H9 (cell line): ENCODE measurements at regions not wholly inside any gene's neighbourhood (a gene's known extent, or its start where the extent isn't known, plus 50 kb on each side); places are given as distances from the start of the nearest gene placed in this dataset.

Source experiments
- DNase-seq: peaks from one replicate; pipeline ENCODE4 v3.0.0-alpha.2; 2017
- H2AFZ ChIP-seq: one replicate; pipeline ENCODE4 v1.6.1; 2013; ENCODE audit warnings: mild to moderate bottlenecking, low read length, control low read depth, moderate library complexity
- H2AK5ac ChIP-seq: 2 replicates; pipeline ENCODE4 v1.6.1; 2013; ENCODE audit warnings: low read length, control low read depth, mixed read lengths; ENCODE audit not compliant: insufficient read length
- H2BK120ac ChIP-seq: one replicate; pipeline ENCODE4 v1.6.1; 2013; ENCODE audit warnings: low read depth, mild to moderate bottlenecking, low read length, control low read depth, inconsistent platforms; ENCODE audit not compliant: poor library complexity, severe bottlenecking
- H2BK12ac ChIP-seq: 2 replicates; pipeline ENCODE4 v1.6.1; 2013; ENCODE audit warnings: low read length, control low read depth, mixed read lengths, low read depth; ENCODE audit not compliant: insufficient read length
- H2BK15ac ChIP-seq: 2 replicates; pipeline ENCODE4 v1.6.1; 2013; ENCODE audit warnings: low read depth, low read length, control low read depth
- H2BK20ac ChIP-seq: one replicate; pipeline ENCODE4 v1.6.1; 2013; ENCODE audit warnings: low read depth, mild to moderate bottlenecking, low read length, control low read depth, inconsistent platforms; ENCODE audit not compliant: poor library complexity, severe bottlenecking
- H2BK5ac ChIP-seq: 2 replicates; pipeline ENCODE4 v1.6.1; 2013; ENCODE audit warnings: low read length, control low read depth, mixed read lengths; ENCODE audit not compliant: insufficient read length
- H3K14ac ChIP-seq: 2 replicates; pipeline ENCODE4 v1.6.1; 2013; ENCODE audit warnings: low read length, control low read depth; ENCODE audit not compliant: insufficient read depth
- H3K18ac ChIP-seq: 2 replicates; pipeline ENCODE4 v1.6.1; 2013; ENCODE audit warnings: low read depth, mild to moderate bottlenecking, mixed read lengths, low read length, control low read depth; ENCODE audit not compliant: insufficient read length
- H3K23ac ChIP-seq: 2 replicates; pipeline ENCODE4 v1.6.1; 2013; ENCODE audit warnings: low read length, control low read depth, mixed read lengths, low read depth; ENCODE audit not compliant: insufficient read length
- H3K23me2 ChIP-seq: 2 replicates; pipeline ENCODE4 v1.6.1; 2013; ENCODE audit warnings: low read depth, mild to moderate bottlenecking, mixed read lengths, low read length, control low read depth; ENCODE audit not compliant: insufficient read length, poor library complexity, severe bottlenecking
- H3K27ac ChIP-seq: 2 replicates; pipeline ENCODE4 v1.5.1; 2013; ENCODE audit warnings: low read length, control low read depth, mixed read lengths, low read depth; ENCODE audit not compliant: insufficient read length
- H3K27me3 ChIP-seq: 2 replicates; pipeline ENCODE4 v1.6.1; 2013; ENCODE audit warnings: low read length, control low read depth, inconsistent platforms; ENCODE audit not compliant: insufficient read depth
- H3K4ac ChIP-seq: 2 replicates; pipeline ENCODE4 v1.6.1; 2013; ENCODE audit warnings: low read depth, mild to moderate bottlenecking, control low read depth, inconsistent platforms, low read length, moderate library complexity
- H3K4me1 ChIP-seq: 2 replicates; pipeline ENCODE4 v1.6.1; 2013; ENCODE audit warnings: low read length, control low read depth, inconsistent platforms; ENCODE audit not compliant: insufficient read depth
- H3K4me2 ChIP-seq: 2 replicates; pipeline ENCODE4 v1.6.1; 2013; ENCODE audit warnings: low read length, control low read depth, mixed read lengths; ENCODE audit not compliant: insufficient read length, insufficient read depth
- H3K56ac ChIP-seq: 2 replicates; pipeline ENCODE4 v1.6.1; 2013; ENCODE audit warnings: low read depth, mild to moderate bottlenecking, mixed read lengths, low read length, control low read depth; ENCODE audit not compliant: insufficient read length
- H3K79me1 ChIP-seq: 2 replicates; pipeline ENCODE4 v1.6.1; 2013; ENCODE audit warnings: low read depth, mild to moderate bottlenecking, moderate library complexity, low read length, control low read depth, inconsistent platforms; ENCODE audit not compliant: insufficient read depth, poor library complexity, severe bottlenecking
- H3K79me2 ChIP-seq: 2 replicates; pipeline ENCODE4 v1.6.1; 2013; ENCODE audit warnings: low read length, control low read depth, inconsistent platforms; ENCODE audit not compliant: insufficient read depth
- H3K9ac ChIP-seq: 2 replicates; pipeline ENCODE4 v1.6.1; 2013; ENCODE audit warnings: low read length, control low read depth, mixed read lengths; ENCODE audit not compliant: insufficient read length; ENCODE audit errors: extremely low read depth
- H3K9me3 ChIP-seq: one replicate; pipeline ENCODE4 v1.6.1; 2013; ENCODE audit warnings: low read depth, low read length, inconsistent platforms; ENCODE audit not compliant: control insufficient read depth
- H3T11ph ChIP-seq: one replicate; pipeline ENCODE4 v1.6.1; 2013; ENCODE audit warnings: mild to moderate bottlenecking, low read length, control low read depth, inconsistent platforms
- H4K20me1 ChIP-seq: one replicate; pipeline ENCODE4 v1.6.1; 2013; ENCODE audit not compliant: control insufficient read depth, insufficient read length, insufficient read depth
- H4K5ac ChIP-seq: 2 replicates; pipeline ENCODE4 v1.6.1; 2013; ENCODE audit warnings: low read depth, mild to moderate bottlenecking, mixed read lengths, low read length, control low read depth; ENCODE audit not compliant: insufficient read length
- H4K8ac ChIP-seq: replicated peaks from 2 replicates; pipeline ENCODE4 v1.6.1; 2013; ENCODE audit warnings: low read length, control low read depth, mixed read lengths, low read depth; ENCODE audit not compliant: insufficient read length
- H4K91ac ChIP-seq: 2 replicates; pipeline ENCODE4 v1.6.1; 2013; ENCODE audit warnings: low read depth, mild to moderate bottlenecking, moderate library complexity, mixed read lengths, low read length, control low read depth; ENCODE audit not compliant: insufficient read length
- H3K27ac Mint-ChIP-seq, 3 experiments: 2 replicates in 2 of 3; 3 replicates in 1 of 3; pipeline ENCODE4 v1.8.0; 2020 to 2021; ENCODE audit warnings: mixed read lengths in 3 of 3, mild to moderate bottlenecking in 1 of 3, moderate library complexity in 1 of 3
- H3K27me3 Mint-ChIP-seq: 2 replicates; pipeline ENCODE4 v1.8.0; 2021; ENCODE audit warnings: low read depth, mild to moderate bottlenecking, moderate library complexity, mixed read lengths
- H3K36me3 Mint-ChIP-seq, 3 experiments: 2 replicates in 2 of 3; 3 replicates in 1 of 3; pipeline ENCODE4 v1.8.0; 2020 to 2021; ENCODE audit warnings: low read depth in 3 of 3, mixed read lengths in 3 of 3; ENCODE audit not compliant: insufficient read depth in 1 of 3
- H3K4me1 Mint-ChIP-seq, 2 experiments: 2 replicates each; pipeline ENCODE4 v1.8.0; 2020; ENCODE audit warnings: mixed read lengths in 2 of 2
- H3K4me3 Mint-ChIP-seq, 2 experiments: 2 replicates in 1 of 2; 3 replicates in 1 of 2; pipeline ENCODE4 v1.8.0; 2020 to 2021; ENCODE audit warnings: mild to moderate bottlenecking in 2 of 2, mixed read lengths in 2 of 2, moderate library complexity in 1 of 2
- H3K9me3 Mint-ChIP-seq, 2 experiments: 2 replicates in 1 of 2; 3 replicates in 1 of 2; pipeline ENCODE4 v1.8.0; 2020; ENCODE audit warnings: mild to moderate bottlenecking in 2 of 2, mixed read lengths in 2 of 2, moderate library complexity in 1 of 2
- WGBS: extraction: QIAGEN DNeasy Blood & Tissue Kit; methylation state at CpG from one replicate; pipeline ENCODE4 v1.1.7; 2013; ENCODE audit warnings: missing lambda C conversion rate, low lambda C conversion rate, mixed read lengths; ENCODE audit not compliant: insufficient read length; ENCODE audit errors: extremely low coverage; 5-methylcytosine and 5-hydroxymethylcytosine counted together
- TF ChIP-seq, protein P1 (sequence below): fragments of 200-600 bp; sonication (generic); conservative IDR thresholded peaks from 3 replicates; pipeline ENCODE4 v1.8.0; 2021; ENCODE audit warnings: antibody characterized with exemption, mild to moderate bottlenecking

DNA sequence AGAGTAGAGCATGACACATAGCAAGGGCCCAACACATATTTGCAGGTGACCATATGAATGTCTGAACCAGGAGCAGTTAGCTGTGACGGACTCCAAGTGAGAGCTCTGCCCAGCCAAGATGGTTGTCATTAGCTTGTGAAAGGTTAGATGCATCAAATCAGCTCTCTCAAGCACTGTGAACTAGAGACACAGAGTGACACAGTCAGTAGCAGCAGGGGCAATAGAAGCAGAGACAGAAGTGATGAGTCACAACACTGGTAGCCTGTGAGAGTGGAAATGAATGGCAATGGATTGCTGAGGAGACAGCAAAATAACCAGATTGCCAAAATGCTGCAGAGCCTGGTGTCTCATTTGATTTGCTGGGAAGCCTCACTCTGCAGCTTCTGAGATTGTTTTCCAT, 558.9 kb downstream of the PKHD1 start:
- Histone ChIP-seq H3K18ac (no peak overlapping the region), H2BK15ac (no peak overlapping the region), H3K79me1 (no peaks in the 10 kb centered on the region), H2BK20ac (no peak overlapping the region), H3K14ac (no peak overlapping the region), H2AK5ac (no peak overlapping the region), H4K20me1 (no peaks in the 10 kb centered on the region), H3K27me3 (no peaks in the 10 kb centered on the region), H3K23me2 (no peaks in the 10 kb centered on the region), H3K4me2 (no peak overlapping the region), H3K23ac (no peak overlapping the region), H3K9me3 (no peaks in the 10 kb centered on the region), H3K4ac (no peak overlapping the region), H4K5ac (no peak overlapping the region), H3K56ac (no peak overlapping the region), H2BK5ac (no peak overlapping the region), H3K4me1 (no peaks in the 10 kb centered on the region), H2AFZ (no peak overlapping the region), H3K9ac (no peak overlapping the region), H2BK120ac (no peak overlapping the region), H3K27ac (no peak overlapping the region), H4K8ac (no peak overlapping the region), H3K79me2 (no peaks in the 10 kb centered on the region), H3T11ph (no peak overlapping the region), H4K91ac (no peak overlapping the region), H2BK12ac (no peak overlapping the region)
- DNase-seq, result no peak
- WGBS, result no CpG with 5 or more reads among the region's 1 CpG
- Mint-ChIP-seq H3K27ac (peak overlapping the region in 1 of 3 experiments; percentile 25; a peak in 1 of 7 replicates), H3K36me3 (no peaks in the 10 kb centered on the region), H3K9me3 (no peaks in the 10 kb centered on the region), H3K27me3 (peaks cover 9% of the 10 kb centered on the region; the same call in 1 of the 2 replicates), H3K4me1 (peaks cover 7 to 12% of the 10 kb centered on the region in 2 experiments), H3K4me3 (no peak overlapping the region)
- TF ChIP-seq, protein P1, sequence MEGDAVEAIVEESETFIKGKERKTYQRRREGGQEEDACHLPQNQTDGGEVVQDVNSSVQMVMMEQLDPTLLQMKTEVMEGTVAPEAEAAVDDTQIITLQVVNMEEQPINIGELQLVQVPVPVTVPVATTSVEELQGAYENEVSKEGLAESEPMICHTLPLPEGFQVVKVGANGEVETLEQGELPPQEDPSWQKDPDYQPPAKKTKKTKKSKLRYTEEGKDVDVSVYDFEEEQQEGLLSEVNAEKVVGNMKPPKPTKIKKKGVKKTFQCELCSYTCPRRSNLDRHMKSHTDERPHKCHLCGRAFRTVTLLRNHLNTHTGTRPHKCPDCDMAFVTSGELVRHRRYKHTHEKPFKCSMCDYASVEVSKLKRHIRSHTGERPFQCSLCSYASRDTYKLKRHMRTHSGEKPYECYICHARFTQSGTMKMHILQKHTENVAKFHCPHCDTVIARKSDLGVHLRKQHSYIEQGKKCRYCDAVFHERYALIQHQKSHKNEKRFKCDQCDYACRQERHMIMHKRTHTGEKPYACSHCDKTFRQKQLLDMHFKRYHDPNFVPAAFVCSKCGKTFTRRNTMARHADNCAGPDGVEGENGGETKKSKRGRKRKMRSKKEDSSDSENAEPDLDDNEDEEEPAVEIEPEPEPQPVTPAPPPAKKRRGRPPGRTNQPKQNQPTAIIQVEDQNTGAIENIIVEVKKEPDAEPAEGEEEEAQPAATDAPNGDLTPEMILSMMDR, result no peak
